ENCODE measurements at regions not wholly inside any gene's neighbourhood (a gene's known extent, or its start where the extent isn't known, plus 50 kb on each side); places are given as distances from the start of the nearest gene placed in this dataset.
"Not testable (repeated sequence)": the region's sequence is repeated elsewhere in the genome, so short reads cannot be mapped to it uniquely, and the experiment has no call there.

- Histone ChIP-seq H3K4me1 (no peaks in the 10 kb centered on the region), H3K36me3 (no peaks in the 10 kb centered on the region), H3K27me3 (no peaks in the 10 kb centered on the region), H3K27ac (no peak overlapping the region), H3K9me3 (no peaks in the 10 kb centered on the region), H3K4me3 (replicated peaks in 1 of 3) (no peak overlapping the region)
- 86 to 88% methylated on average over 13 of the region's 13 CpGs for WGBS, 2 donors
- DNase-seq: no peak
- TF ChIP-seq CTCF (IDR thresholded peaks at IDR 0.05): no peak
- no peak for TF ChIP-seq POLR2A (IDR thresholded peaks at IDR 0.05)
- intact Hi-C loops (cut with DNase I): no loop called here
Observed at GRCh38 chr6:20013066-20013861, 176.1 kb downstream of the ID4 start.

- Histone ChIP-seq H3K36me3 (no peaks in the 10 kb centered on the region), H3K9me3 (no peaks in the 10 kb centered on the region), H3K4me1 (no peaks in the 10 kb centered on the region), H3K27ac (no peak overlapping the region), H3K27me3 (no peaks in the 10 kb centered on the region), H3K4me3 (replicated peaks in 1 of 3) (no peak overlapping the region)
- WGBS, 2 donors: 92 to 96% methylated on average over 1 of the region's 1 CpG
- DNase-seq: no peak
- intact Hi-C loops (cut with DNase I): no loop called here
- TF ChIP-seq CTCF (IDR thresholded peaks at IDR 0.05) (no peak), POLR2A (IDR thresholded peaks at IDR 0.05) (no peak)
Observed at GRCh38 chr6:20014508-20014907, 177.3 kb downstream of the ID4 start.

DNA sequence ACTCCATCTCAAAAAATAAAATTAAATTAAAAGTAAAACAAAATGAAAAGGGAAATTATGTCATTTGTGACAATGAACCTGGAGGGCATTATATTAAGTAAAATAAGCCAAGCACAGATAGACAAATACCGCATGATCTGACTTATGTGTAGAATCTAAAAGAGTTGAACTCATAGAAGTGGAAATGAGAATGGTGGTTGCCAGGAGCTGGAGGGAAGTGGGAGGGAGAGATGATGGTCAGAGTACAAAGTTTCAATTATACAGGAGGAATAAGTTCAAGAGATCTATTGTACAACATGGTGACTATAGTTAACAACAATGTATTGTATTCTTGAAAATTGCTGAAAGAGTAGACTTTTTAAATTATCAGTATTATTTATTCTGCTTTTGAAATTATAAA, 183.4 kb downstream of the ID4 start:
- Histone ChIP-seq H3K4me1 (no peaks in the 10 kb centered on the region), H3K4me3 (replicated peaks in 1 of 3) (no peak overlapping the region), H3K9me3 (no peaks in the 10 kb centered on the region), H3K36me3 (no peaks in the 10 kb centered on the region), H3K27ac (no peak overlapping the region), H3K27me3 (no peaks in the 10 kb centered on the region)
- no peak for TF ChIP-seq CTCF (IDR thresholded peaks at IDR 0.05)
- TF ChIP-seq POLR2A (IDR thresholded peaks at IDR 0.05): no peak
- WGBS, 2 donors: 90 to 100% methylated on average over 1 of the region's 1 CpG
- no peak for DNase-seq
- intact Hi-C loops (cut with DNase I): no loop called here

- Histone ChIP-seq H3K36me3 (no peaks in the 10 kb centered on the region), H3K4me1 (no peaks in the 10 kb centered on the region), H3K4me3 (replicated peaks in 1 of 3) (no peak overlapping the region), H3K9me3 (no peaks in the 10 kb centered on the region), H3K27ac (no peak overlapping the region), H3K27me3 (no peaks in the 10 kb centered on the region)
- DNase-seq: no peak
- TF ChIP-seq CTCF (IDR thresholded peaks at IDR 0.05) (no peak), POLR2A (IDR thresholded peaks at IDR 0.05) (no peak)
- intact Hi-C loops (cut with DNase I): no loop called here
Observed at GRCh38 chr6:20021795-20022194, 184.6 kb downstream of the ID4 start.

DNA sequence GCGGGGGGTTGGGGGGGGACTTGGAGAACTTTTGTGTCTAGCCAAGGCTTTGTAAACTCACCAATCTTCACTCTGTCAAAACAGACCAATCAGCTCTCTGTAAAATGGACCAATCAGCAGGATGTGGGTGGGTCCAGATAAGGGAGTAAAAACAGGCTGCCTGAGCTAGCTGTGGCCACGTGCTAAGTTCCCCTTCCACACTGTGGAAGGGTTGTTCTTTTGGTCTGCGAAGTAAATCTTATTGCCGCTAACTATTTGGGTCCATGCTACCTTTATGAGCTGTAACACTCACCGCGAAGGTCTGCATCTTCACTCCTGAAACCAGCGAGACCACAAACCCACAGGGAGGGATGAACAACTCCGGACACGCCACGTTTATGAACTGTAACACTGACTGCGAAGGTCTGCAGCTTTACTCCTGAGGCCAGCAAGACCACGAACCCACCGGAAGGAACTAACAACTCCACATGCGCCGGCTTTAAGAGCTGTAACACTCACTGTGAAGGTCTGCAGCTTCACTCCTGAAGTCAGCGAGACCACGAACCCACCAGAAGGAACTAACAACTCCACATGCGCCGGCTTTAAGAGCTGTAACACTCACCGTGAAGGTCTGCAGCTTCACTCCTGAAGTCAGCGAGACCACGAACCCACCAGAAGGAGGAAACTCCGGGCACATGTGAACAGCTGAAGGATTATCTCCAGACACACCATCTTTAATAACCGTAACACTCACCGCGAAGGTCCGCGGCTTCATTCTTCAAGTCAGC, 186.6 kb downstream of the ID4 start:
- H3K4me3 ChIP-seq (replicated peaks in 1 of 3); intact Hi-C loops (cut with DNase I); H3K4me1 ChIP-seq; H3K9me3 ChIP-seq; H3K27ac ChIP-seq; DNase-seq; H3K36me3 ChIP-seq; H3K27me3 ChIP-seq: not testable (repeated sequence)
- WGBS, 2 donors: 90 to 94% methylated on average over 28 of the region's 28 CpGs
